HG03280 (cell line): ENCODE measurements at regions not wholly inside any gene's neighbourhood (a gene's known extent, or its start where the extent isn't known, plus 50 kb on each side); places are given as distances from the start of the nearest gene placed in this dataset.
"Not testable (repeated sequence)": the region's sequence is repeated elsewhere in the genome, so short reads cannot be mapped to it uniquely, and the experiment has no call there.

ENCODE experiments used
- ATAC-seq: cut with Tn5 transposase; IDR thresholded peaks from one replicate; pipeline ENCODE4 v1.9.1; 2021; ENCODE audit warnings: mild to moderate bottlenecking, moderate library complexity; ENCODE audit not compliant: unreplicated experiment

DNA sequence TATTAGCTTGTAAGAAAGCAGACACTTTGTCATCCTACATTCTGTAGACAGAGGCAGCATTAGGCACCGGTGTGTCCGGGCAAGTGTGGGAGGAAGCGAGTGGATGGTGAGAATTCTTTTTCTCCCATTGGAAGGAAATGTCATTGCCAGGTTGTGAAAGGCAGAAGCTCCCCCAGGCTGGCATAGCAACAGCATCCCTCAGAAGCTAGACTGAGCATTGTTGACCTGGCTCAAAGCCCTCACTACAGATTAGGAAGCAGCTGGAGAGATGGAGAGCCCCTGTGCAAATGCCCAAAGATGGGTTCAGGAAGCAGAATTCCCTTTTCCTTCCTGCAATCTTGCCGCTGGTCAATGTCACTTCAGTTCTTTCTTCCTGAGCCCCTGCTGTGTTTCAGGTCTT, 1299.3 kb downstream of the TBC1D22A start:
- ATAC-seq, result no peak

DNA sequence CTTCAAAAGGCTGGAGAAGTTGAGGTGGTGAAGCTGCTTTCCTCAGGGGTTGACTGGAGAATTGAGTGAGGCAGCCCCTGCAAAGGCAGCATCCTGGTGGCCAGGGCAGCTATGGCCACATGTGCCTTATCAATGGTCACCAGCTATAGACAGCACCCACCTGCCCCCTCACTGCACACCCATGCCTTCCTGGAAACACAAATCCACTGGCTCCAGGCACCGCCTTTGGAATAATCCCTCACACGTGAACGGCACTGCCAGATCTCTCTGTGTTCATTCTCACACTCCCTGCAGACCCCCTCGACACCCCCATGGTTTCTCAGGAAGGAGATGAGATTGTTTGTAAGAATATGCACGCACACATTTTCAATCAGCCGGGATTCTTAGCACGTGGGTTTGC, 1297.8 kb downstream of the TBC1D22A start:
- no peak for ATAC-seq

- not testable (repeated sequence) for ATAC-seq
Observed at GRCh38 chr22:48059521-48059920, 1297.1 kb downstream of the TBC1D22A start.

DNA sequence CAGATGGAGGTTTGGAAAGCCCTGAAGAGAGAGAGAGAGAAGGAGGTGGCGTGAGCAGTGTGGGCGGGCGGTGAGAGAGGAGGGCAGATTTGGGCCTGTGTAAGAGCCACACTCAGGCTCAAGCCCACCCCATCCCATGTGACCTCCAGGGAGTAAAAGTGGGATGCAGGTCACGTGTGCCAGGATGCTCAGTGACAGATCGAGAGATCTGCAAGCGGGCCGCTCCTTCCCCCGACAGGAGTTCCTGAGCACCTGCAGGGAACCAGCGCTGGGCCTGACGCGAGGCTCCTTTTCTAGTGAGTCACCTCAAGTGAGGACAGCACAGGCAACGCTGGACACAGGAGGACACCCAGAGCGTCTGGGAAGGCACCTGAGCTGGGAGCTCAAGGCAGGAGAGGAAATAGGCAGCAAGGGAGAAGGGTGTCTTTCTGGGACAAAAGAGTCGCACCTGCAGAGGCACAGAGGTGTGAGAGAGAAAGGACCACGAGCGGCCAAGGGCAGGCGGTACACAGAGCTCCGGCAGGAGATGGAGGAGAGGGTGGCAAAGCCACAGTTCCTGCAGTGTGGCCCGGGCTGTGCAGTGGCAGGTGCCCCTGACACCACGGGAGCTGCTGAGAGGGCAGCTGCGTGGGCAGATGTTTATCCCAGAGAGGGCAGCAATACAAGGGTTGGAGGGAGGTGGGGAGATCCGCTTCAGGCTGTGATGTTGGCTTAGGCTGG, 1294.8 kb downstream of the TBC1D22A start:
- no peak for ATAC-seq

DNA sequence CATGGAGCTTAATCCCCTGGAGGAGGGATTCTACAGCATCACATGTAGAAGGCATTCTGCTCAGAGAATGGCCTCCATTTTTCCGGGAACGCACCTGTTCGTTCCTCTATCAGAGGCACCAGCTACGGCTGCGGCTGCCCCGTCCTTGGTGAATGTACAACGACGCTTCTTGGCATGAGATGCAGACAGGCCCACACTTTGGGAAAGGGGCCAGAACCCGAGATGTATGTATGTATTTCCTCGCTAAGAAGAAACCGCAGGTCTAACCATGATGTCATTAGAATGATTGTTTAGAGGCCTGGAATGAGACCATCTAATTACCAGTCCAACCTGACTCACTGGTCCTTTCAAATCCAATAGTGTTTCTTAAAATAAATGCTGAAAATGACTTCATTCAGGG, 1293.4 kb downstream of the TBC1D22A start:
- ATAC-seq, result no peak

- ATAC-seq, result no peak
Observed at GRCh38 chr22:48055185-48055584, 1292.7 kb downstream of the TBC1D22A start.

DNA sequence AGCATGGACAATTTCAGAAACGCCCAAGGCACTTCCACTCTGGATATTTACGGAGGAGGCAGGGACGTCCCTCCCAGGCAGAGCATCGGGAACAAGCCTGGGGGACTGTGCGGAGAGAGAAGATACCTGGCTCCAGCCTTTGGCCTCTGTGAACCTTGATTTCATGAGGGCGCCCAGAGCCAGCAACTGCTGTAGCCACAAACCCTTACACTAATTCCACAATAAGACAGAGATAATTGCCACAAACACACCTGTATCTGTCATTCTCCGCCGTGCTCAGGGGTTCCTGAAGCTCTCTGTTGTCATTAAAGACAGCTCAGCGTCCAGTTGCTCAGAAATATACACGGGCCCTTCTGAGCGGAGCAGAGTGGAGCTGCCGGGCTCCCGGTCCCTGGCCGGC, 1292.1 kb downstream of the TBC1D22A start:
- no peak for ATAC-seq

GRCh38 chr22:48053973-48054372, 1291.5 kb downstream of the TBC1D22A start:
- no peak for ATAC-seq

GRCh38 chr22:48053486-48053885, 1291.0 kb downstream of the TBC1D22A start:
- ATAC-seq, result no peak

DNA sequence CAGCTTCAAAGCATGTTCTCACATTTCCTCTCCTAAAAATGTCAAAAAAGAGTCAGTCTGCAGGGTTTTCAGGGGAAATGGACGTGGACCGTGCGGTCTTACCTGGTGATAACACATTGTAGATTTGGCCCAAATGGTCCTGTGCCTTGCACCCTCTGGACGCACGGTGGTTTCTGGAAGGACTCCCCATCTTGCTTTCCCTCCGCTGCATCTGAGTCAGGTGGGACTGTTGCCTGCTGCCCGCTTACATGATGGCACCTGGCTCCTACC, 1290.1 kb downstream of the TBC1D22A start:
- ATAC-seq, result no peak

DNA sequence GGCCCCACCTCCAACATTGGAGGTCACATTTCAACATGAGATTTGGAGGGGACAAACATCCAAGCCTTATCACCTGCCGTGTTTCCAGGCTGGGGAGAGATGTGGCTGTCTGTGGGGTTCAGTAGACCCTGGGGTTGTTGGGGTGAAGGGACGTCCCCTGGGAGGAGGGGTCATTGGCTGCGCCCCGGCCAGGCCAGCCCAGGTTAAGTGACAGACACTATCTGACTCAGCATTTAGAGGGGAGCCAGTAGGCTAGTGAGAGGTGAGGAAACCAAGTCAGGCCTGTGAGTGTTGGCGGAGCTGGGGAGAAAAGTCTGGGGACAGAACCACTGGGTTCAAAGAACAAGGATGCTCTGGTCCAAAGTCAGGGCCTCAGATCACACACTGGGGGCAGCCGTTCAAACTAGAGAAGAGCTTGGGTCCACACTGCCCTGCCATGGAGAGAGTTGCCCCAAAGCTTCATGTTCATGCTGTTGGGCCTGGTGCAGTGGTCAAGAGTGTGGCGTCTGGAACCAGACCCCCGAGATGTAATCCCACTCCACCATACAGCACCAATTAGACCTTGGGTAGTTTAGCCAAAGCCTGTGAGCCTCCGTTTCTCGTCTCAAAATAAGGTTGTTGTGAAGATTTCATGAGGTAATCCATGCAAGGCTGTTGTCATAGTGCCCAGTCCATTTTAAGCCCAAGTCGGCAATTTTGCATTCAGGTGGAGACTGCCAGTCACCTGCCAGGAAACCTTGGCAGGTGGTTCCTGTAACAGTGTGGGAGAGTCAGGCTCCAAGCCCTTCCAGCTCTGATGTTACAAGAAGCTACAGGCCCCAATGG, 1289.6 kb downstream of the TBC1D22A start:
- ATAC-seq, result no peak

GRCh38 chr22:48050836-48051235, 1288.4 kb downstream of the TBC1D22A start:
- ATAC-seq, result no peak

DNA sequence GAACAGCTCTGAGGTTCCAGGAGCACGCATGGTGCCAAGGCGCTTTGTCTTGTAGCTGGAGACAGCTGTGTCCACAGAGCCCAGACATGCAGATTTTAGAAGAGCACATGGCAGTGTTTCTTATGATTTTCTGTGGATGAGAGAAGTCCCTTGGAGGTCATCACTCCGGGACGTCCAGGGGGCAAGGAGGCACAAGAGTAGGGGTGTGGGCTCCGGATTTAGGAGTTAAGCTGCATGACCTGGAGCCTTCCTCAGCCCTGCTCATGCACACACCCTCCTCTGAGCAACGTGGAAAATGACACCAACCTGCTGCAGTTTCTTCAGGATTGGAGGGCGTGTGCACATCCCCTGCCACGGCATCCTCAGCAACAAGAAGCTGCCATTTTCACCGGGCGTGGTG, 1286.7 kb downstream of the TBC1D22A start:
- no peak for ATAC-seq

DNA sequence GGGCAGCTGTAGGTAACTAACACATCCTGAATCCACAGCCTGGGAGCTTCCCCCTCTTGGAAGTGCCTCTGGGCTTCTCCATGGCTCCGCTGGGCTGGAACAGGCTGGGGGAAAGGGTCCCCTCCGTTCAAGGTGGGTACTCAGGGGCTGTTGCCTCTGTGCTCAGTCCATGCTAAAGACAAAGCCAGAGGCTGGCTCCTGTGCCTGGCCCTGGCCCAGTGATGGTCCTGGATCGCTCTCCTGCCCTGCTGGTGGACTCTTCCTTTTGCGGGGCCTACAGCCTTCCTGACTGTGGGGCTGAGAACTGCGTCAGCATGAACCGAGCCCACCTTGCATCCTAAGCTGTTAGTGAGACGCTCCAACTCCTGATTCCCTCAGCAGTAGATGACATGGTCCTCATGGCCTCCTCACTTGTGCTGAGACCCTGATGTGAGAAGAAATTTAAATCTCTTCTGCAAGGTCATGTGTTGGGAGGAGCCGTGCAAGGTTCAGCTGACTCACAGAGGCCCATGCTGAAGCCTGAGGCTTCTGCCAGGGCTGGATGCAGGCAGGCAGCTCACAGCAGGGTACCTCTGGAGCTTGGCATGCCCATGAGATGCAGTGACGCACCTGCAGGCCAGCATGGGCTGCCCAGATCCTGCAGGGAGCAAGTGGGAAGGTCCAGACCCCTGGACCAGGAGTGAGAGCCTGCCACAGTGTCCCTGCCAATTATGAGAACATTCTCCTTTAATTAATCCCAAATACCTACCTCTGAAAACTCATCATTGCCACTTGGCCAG, 1285.5 kb downstream of the TBC1D22A start:
- ATAC-seq, result no peak

- peak; percentile 82 for ATAC-seq
Observed at GRCh38 chr22:48045369-48045768, 1282.9 kb downstream of the TBC1D22A start.

DNA sequence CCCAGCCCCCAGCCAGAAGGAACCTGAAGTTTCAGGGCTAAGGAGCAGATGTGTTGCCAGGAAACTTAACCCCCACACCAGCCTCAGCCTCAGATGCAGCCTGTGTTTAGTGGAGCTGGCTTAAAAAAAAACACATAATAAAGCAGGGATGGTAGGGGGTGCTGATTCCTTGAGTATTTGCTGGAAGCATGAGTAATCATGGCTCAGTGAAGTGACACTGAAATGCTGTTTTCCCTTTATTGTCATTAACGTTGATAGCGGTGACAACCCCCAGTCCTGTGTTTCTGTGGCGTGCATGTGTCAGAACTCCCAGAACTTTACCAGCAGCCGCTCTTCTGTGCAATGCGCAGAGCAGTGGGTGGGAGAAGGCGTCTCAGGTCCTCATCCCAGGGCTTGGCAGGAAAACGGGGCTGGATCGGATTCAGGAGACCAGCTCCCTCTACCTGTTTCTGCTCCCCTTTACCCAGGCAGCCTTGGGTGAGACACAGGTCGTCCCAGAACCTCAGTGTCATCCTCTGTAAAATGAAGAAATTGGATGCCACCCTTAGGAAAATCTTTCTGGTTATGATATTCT, 1282.1 kb downstream of the TBC1D22A start:
- ATAC-seq, result no peak

GRCh38 chr22:48043581-48043980, 1281.1 kb downstream of the TBC1D22A start:
- no peak for ATAC-seq

- ATAC-seq, result no peak
Observed at GRCh38 chr22:48042621-48043395, 1280.4 kb downstream of the TBC1D22A start.

DNA sequence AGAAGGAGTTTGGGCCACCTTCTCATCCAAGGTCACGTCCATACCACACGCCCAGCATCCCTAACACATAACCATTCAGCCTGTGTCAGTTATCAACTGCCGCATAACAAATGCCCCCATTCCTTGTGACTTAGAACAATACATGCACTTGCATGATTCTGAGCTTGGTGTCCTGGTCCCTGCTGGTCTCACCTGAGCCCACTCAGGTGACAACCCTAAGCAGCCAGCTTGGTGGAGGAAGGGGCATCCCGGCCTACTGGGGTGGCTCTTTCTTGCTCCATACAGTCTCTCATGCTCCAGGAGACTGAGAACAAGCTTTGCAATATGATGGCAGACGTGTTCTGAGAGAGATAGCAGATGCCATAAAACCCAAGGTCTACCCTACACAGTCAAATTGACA, 1276.9 kb downstream of the TBC1D22A start:
- ATAC-seq, result no peak

DNA sequence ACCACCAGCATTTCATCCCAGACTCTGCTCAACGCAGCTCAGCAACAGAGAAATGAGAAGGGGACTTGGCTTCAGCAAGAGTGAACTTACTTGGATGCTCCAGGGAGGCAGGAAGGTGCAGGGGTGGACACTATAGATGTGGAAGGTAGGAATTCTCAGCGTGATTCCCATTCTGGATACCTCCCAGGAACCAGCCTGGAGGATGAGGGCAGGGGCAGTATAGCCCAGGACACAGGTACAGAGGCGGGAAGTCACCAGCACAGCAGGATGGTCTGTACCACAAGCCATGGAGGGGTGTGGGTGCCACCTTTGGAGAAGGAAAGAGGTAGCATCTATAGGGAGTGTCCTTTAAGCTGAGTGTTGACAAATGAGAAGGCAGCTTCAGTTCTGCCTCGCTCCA, 1275.2 kb downstream of the TBC1D22A start:
- no peak for ATAC-seq

DNA sequence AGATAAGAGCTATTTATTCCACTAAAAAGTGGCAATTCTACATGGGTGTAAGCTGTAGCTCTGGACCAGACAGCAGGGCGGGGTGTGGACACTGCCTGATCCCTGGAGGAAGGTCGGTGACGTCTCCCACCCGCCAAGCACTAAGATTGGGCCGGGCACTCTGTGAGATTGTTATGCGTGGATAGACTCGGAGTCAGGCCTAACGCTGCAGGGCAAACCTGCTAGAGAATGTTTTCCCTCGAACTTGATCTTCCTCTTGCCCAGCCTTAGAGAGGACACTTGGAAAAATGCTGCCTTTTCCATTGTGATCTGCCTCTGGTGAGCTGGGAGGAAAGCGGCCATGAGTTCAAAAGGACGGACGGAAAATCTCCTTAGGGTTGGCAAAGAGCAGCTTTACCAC, 1273.4 kb downstream of the TBC1D22A start:
- no peak for ATAC-seq
